Activated CD4-positive, alpha-beta T cell treated with anti-CD3 and anti-CD28 coated beads for 1 hour (primary cell): ENCODE measurements at regions not wholly inside any gene's neighbourhood (a gene's known extent, or its start where the extent isn't known, plus 50 kb on each side); places are given as distances from the start of the nearest gene placed in this dataset.
"Not testable (repeated sequence)": the region's sequence is repeated elsewhere in the genome, so short reads cannot be mapped to it uniquely, and the experiment has no call there.

Experiments
- DNase-seq: peaks from one replicate; pipeline ENCODE4 v3.0.0-alpha.2; 2020

DNA sequence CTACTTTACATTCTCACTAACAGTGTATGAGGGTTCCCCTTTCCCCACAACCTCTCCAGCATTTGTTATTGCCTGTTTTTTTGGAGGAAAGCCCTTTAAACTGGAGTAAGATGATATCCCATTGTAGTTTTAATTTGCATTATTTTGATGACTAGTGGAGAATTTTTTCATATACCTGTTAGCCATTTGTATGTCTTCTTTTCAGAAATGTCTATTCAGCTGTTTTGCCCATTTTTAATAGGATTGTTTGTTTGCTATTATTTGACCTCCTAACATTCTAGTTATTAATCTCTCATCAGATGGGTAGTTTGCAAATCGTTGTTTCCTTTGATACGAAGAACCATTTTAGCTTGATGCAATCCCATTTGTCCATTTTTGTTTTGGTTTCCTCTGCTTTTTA lies 165.0 kb downstream of the GLUL start:
- no peak for DNase-seq

- DNase-seq, result not testable (repeated sequence)
Observed at GRCh38 chr1:182225755-182226154, 164.2 kb upstream of the ZNF648 start.

DNA sequence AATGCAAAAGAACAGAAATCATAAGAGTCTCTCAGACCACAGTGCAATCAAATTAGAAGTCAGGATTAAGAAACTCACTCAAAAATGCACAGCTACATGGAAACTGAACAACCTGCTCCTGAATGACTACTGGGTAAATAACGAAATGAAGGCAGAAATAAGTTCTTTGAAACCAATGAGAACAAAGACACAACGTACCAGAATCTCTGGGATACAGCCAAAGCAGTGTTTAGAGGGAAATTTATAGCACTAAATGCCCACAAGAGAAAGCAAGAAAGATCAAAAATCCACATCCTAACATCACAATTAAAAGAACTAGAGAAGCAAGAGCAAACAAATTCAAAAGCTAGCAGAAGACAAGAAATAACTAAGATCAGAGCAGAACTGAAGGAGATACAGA lies 160.5 kb upstream of the ZNF648 start:
- not testable (repeated sequence) for DNase-seq

DNA sequence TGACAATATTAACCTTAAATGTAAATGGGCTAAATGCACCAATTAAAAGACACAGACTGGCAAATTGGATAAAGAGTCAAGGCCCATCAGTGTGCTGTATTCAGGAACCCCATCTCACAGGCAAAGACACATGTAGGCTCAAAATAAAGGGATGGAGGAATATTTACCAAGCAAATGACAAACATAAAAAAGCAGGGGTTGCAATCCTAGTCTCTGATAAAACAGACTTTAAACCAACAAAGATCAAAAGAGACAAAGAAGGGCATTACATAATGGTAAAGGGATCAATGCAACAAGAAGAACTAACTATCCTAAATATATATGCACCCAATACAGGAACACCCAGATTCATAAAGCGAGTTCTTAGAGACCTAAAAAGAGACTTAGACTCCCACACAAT lies 159.9 kb upstream of the ZNF648 start:
- not testable (repeated sequence) for DNase-seq

GRCh38 chr1:182217967-182218366 lies 156.5 kb upstream of the ZNF648 start:
- no peak for DNase-seq

DNA sequence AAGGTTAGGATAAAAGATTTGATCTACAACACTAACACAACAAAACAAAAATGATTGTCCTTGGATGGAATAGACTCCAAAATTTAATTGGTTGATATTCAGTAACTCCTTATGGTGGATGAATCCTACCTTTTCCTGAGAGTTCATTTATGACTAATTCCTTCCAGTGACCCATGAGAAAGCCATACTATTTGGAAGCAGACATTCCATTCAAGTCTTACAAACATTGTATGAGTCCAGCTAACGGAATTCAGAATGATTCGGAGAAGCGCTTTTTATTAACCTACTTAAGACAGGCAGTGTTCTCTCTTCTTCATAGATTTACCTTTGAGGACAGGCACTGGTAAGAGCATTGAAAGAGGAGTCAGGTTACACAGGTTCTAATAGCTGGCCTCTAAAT lies 155.6 kb upstream of the ZNF648 start:
- DNase-seq, result no peak

GRCh38 chr1:182215764-182216163 lies 154.3 kb upstream of the ZNF648 start:
- no peak for DNase-seq

DNA sequence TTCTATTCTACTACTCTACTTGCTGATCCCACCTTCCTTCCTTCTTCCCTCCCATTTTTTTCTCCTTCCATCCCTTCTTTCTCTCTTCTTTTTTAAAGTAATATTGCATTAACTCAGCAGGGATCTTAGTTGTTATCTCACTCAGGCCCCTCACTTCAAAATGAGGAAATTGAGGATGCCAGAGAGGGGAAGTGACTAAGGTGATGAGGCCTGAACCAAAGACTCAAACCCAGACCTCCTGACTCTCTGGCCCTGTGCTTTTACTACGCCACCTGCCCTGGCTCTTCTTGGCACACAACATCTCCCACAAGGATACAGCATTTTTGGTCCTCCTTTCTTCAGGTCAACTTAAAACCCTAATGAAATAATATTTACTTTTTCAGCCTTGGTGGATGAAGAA lies 151.7 kb upstream of the ZNF648 start:
- no peak for DNase-seq

- DNase-seq, result no peak
Observed at GRCh38 chr1:182211386-182211785, 149.9 kb upstream of the ZNF648 start.

DNA sequence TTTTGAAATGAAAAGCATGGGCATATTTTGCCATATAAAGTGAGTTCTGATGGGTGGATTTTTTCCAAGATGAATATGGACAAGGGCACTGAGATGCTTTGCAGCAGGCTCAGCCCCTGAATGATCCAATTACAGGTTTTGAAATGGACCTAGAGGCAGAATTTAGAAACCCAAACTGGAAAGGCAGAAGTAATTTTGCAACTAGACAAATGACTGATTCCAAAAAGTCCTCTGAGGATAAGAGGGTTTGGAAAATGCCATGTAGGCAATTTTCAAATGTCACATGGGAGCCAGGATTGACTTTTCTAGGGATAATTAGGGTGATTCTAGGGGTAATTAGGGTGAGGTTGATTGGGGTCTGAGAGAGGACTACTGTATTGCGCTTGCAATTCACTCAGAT lies 148.9 kb upstream of the ZNF648 start:
- DNase-seq, result no peak

GRCh38 chr1:182207300-182207699 lies 145.8 kb upstream of the ZNF648 start:
- DNase-seq, result no peak

DNA sequence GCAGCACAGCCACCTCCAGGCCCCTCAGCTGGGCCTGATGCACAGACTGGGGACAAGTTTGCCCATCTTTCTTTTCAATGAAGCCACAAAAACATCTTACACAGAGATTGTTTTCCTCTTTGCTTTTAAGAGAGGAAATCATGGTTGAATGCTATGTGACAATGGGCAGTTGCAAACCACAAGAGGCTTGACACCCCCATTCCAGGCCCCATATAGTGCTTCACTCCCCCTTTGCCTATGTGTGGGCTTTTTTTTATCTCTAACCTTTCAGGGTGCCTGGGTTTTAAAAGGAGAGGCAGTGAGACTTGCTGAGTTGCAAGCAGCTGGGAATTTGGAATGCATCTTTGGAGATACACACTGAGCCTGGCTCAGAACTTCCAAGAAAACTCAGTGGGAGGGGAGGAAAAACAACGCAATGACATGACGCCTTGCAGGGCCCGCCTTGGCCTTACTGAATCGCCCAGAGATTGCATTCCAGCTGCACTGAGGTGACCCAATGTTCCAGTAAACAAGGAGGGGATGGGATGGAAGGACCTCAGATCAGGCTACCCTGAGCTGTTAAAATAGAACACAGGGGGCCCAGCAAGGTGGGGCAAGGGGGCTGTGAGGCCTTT lies 145.2 kb upstream of the ZNF648 start:
- no peak for DNase-seq

GRCh38 chr1:182205351-182206022 lies 144.0 kb upstream of the ZNF648 start:
- DNase-seq, result no peak

DNA sequence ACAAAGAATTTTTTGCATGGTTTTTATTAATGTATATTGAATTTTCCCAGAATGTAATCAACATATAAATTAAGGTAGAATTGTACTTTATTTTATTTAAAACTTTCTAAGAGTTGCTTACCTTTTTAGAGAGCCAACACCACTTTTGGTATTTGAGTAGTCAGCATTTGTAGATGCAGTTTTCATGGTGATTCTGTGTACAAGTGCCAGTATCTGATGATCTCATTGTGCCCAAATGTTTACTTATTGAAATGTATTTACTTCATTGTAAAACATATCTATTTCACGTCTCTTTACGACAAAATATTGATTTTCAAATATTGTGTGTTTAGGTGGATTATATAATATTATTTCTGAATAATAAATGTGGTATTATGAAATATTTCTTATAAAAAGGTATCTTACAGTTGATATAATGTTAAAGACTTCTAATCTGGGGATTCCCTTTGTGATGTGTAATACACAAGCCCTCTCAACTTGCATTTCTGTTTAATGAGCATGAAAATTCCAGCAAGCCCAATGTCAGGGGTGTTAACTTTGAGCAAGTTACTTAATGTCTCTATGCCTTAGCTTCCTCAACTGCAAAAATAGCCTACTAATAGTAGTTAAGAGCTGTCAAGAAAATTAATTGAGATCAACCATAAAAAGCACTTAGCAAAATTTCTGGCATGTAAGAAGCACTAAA lies 141.8 kb upstream of the ZNF648 start:
- DNase-seq, result no peak

DNA sequence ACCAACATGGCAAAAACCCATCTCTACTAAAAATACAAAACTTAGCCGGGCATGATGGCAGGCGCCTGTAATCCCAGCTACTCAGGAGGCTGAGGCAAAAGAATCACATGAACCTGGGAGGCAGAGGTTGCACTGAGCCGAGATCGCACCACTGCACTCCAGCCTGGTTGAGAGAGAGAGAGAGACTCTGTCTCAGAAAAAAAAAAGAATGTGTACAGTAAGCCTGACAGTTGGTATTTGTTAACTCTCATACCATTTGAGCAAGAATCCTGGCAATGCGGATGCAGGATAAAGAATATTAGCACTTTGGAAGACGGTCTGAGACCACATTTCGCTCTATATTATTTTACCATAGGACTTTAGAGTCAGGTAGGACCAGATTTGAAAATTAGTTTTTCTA lies 140.0 kb upstream of the ZNF648 start:
- DNase-seq, result not testable (repeated sequence)

- DNase-seq, result no peak
Observed at GRCh38 chr1:182200025-182200812, 138.7 kb upstream of the ZNF648 start.

DNA sequence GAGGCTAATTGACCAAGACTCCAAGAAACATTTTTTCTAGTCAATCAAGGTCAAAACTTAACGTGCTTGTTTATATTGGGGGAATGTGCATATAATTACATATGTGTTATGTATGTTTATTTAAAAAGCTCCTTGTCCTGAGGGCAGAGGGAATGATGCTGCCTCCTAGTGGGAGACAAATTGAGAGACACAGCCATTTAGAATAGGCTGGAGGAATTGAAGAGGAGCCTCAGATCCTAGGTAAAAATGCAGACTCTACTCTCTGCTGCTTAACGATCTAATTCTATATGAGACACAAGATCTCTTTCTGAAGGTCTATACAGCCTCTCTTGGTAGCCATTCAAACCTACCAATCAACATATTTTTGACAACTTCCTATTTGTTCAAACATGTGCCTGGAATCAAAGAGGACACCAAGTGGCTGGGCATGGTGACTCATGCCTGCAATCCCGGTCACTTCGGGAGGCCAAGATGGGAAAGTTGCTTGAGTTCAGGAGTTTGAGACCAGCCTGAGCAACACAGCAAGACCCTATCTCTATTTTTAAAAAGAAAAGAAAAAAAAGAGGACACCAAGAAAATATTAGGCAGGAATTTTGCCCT lies 136.6 kb upstream of the ZNF648 start:
- DNase-seq, result no peak

DNA sequence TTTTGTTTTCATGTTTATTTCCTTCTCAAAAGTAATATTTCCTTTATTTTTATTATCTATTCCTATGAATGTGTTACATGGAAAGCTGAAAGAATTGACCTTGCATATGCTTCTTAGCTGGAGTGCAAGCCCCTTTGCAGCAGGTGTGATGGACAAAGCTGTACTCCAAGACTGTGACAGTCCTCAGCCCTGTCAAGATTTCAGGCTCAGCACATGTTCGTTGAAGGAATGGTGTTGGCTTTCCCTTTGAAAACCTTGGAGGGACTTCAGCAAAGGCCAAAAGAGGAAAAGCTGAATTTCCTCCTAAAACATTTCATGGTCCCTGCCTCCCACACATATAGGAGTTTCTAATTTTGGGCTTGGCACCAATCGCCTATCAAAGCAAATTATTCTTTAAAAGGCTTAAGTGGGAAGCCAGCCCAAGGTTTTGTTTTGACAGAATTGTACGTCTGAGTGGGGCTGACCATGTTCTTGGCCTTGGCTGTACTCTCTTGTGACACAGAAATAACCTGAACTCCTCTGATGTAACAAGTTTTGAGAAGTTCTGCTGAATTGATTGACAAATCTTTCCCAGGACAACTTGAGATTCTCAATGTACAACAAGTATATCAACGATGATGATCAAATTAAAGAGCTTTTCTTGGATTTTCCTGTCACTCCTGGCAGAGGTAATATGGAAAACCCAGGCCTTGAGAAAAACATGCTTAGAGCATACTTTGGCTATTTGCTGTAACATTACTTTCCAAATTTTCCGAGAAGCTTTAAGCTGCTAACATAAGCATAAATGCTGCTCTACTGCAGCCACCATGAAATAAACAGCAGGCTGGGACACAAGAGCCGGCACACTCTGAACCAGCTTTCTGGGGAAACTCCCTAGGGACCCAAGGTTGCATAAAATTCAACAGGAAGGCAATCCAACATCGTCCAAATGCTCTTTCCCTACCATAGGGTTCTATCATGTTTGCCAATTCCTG lies 135.7 kb upstream of the ZNF648 start:
- DNase-seq, result no peak

DNA sequence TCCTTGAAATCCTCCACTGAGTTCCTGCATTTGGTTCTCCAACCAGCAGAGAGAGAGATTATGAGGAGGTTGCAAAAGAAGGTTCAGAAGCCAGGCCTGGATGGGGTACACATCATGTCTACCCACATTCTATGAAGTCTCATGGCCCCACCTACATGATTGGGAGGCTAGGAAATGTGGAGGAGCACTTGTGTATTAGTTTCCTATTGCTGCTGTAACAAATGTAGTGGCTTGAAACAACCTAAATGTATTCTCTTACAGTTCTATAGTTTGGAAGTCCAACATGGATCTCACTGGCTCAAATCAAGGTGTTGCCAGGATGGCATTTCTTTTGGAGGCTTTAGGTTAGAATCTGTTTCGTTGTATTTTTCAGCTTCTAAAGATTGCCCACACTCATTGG lies 134.2 kb upstream of the ZNF648 start:
- no peak for DNase-seq

DNA sequence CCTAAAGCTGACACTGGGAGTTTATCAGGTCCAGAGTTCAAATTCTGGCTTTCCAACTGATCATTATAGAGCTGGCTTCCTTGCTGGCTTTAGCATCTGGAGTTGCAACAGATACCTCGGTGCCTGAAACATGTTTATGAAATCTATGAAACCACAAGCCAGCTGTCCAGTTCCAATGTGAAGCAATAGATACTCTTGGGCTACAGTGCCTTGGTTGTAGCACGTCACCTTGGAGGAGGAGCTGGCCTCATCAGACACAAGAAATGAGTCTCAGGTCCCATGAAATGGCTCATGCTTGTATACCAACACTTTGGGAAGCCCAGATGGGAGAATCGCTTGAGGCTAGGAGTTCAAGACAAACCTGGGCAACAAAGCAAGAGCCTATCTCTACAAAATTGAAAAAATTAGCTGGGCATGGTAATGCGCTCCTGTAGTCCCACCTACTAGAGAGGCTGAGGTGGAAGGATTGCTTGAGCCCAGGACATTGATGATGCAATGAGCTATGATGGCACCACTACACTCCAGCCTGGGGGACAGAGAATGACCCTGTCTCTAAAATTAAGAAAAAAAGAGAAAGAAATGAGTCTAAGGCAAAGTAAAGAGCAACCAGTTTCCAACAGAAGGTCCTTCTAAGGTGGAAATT lies 132.5 kb upstream of the ZNF648 start:
- DNase-seq, result no peak

GRCh38 chr1:182192966-182193365 lies 131.5 kb upstream of the ZNF648 start:
- DNase-seq, result no peak
